Endothelial cell of hepatic sinusoid (primary cell): ENCODE measurements at regions not wholly inside any gene's neighbourhood (a gene's known extent, or its start where the extent isn't known, plus 50 kb on each side); places are given as distances from the start of the nearest gene placed in this dataset.

Experiments used
- in situ Hi-C: cut with HindIII; loops from 2 replicates; pipeline ENCODE4 v1.10.0; 2017; ENCODE audit warnings: low sequenced_read_pairs

- in situ Hi-C loops = no loop called here
Measured at GRCh38 chr2:62566847-62567246, 60.9 kb upstream of the TMEM17 start.

- in situ Hi-C loops = no loop called here
Measured at GRCh38 chr2:62565309-62565908, 59.4 kb upstream of the TMEM17 start.

- in situ Hi-C loops = no loop called here
Measured at GRCh38 chr2:62564380-62565137, 58.6 kb upstream of the TMEM17 start.

GRCh38 chr2:62561586-62561985 lies 55.6 kb upstream of the TMEM17 start:
- in situ Hi-C loops = no loop called here

- in situ Hi-C loops = no loop called here
Measured at GRCh38 chr2:62559582-62559981, 53.6 kb upstream of the TMEM17 start.

- in situ Hi-C loops = no loop called here
Measured at GRCh38 chr2:62558743-62559142, 52.7 kb upstream of the TMEM17 start.

- in situ Hi-C loops = no loop called here
Measured at GRCh38 chr2:62556086-62556485, 50.1 kb upstream of the TMEM17 start.
